CD4-positive, alpha-beta T cell (primary cell): ENCODE measurements at regions not wholly inside any gene's neighbourhood (a gene's known extent, or its start where the extent isn't known, plus 50 kb on each side); places are given as distances from the start of the nearest gene placed in this dataset.

Experiments
- ATAC-seq: fragments of 200-7000 bp; cut with Tn5 transposase; one replicate; pipeline ENCODE4 v1.10.0; 2022; ENCODE audit warnings: mild to moderate bottlenecking; ENCODE audit not compliant: poor library complexity
- CTCF ChIA-PET: fragments of 350-600 bp; sonication (Branson Sonifier 250); formaldehyde crosslinking; loops from one replicate; lab custom pipeline; 2021; ENCODE audit warnings: antibody characterized with exemption, inconsistent platforms; lab: Charles Lee
- POLR2A ChIA-PET: fragments of 350-600 bp; sonication (Branson Sonifier 250); formaldehyde crosslinking; loops from one replicate; lab custom pipeline; 2021; ENCODE audit warnings: antibody characterized with exemption, inconsistent platforms; lab: Charles Lee
- DNase-seq, 14 experiments: peaks; one replicate each; pipeline ENCODE4 v3.0.0-alpha.2; 2013 to 2020; ENCODE audit warnings: mixed read lengths in 2 of 14
- H3K27ac ChIP-seq, 2 donors: one replicate each; pipeline versions ENCODE4 v1.5.1 to v1.7.0; 2013; ENCODE audit warnings: low read length in 2 of 2, low read depth in 1 of 2, mild to moderate bottlenecking in 1 of 2
- H3K27me3 ChIP-seq, 2 experiments: 1 replicate in 1 of 2; 2 replicates in 1 of 2; pipeline versions ENCODE4 v1.6.1 to v1.7.0; 2013; ENCODE audit warnings: low read length in 2 of 2, control low read depth in 1 of 2, mild to moderate bottlenecking in 1 of 2, moderate library complexity in 1 of 2; ENCODE audit not compliant: insufficient read depth in 2 of 2, control insufficient read depth in 1 of 2
- H3K36me3 ChIP-seq: one replicate; pipeline ENCODE4 v1.6.1; 2013; ENCODE audit warnings: low read length, control low read depth; ENCODE audit not compliant: insufficient read depth
- H3K4me1 ChIP-seq: one replicate; pipeline ENCODE4 v1.6.1; 2013; ENCODE audit warnings: low read length, control low read depth; ENCODE audit not compliant: insufficient read depth
- H3K4me3 ChIP-seq: one replicate; pipeline ENCODE4 v1.5.1; 2013; ENCODE audit warnings: mild to moderate bottlenecking, low read length, moderate library complexity
- H3K9me3 ChIP-seq, 2 experiments: 1 replicate in 1 of 2; 2 replicates in 1 of 2; pipeline versions ENCODE4 v1.6.1 to v1.7.0; 2013; ENCODE audit warnings: low read length in 2 of 2, mild to moderate bottlenecking in 2 of 2, control low read depth in 1 of 2, moderate library complexity in 1 of 2; ENCODE audit not compliant: control insufficient read depth in 1 of 2, insufficient read depth in 1 of 2
- H3K27ac Mint-ChIP-seq: one replicate; pipeline ENCODE4 v1.8.0; 2020; ENCODE audit warnings: mixed read lengths
- H3K27me3 Mint-ChIP-seq: one replicate; pipeline ENCODE4 v1.8.0; 2021; ENCODE audit warnings: mixed read lengths
- H3K36me3 Mint-ChIP-seq: one replicate; pipeline ENCODE4 v1.8.0; 2021; ENCODE audit warnings: low read depth, mixed read lengths
- H3K4me1 Mint-ChIP-seq: one replicate; pipeline ENCODE4 v1.8.0; 2021; ENCODE audit warnings: low read depth, mixed read lengths
- H3K4me3 Mint-ChIP-seq: one replicate; pipeline ENCODE4 v1.8.0; 2020; ENCODE audit warnings: mild to moderate bottlenecking, mixed read lengths
- H3K9me3 Mint-ChIP-seq: one replicate; pipeline ENCODE4 v1.8.0; 2020; ENCODE audit warnings: mixed read lengths
- CTCF ChIP-seq: fragments of 200-600 bp; IDR thresholded peaks from one replicate; pipeline ENCODE4 v1.8.0; 2022; ENCODE audit warnings: antibody characterized with exemption, mild to moderate bottlenecking
- intact Hi-C, 2 experiments: fragments of 100-400 bp; cut with DNase I in 1 of 2; cut with micrococcal nuclease in 1 of 2; formaldehyde crosslinking; loops; one replicate each; pipeline versions ENCODE4 v1.15.1 to v1.9.0; 2023 to 2025; cut with DNase I, micrococcal nuclease

GRCh38 chr18:24840051-24840450 is 379.6 kb downstream of the HRH4 start:
- peaks cover 14% of the 10 kb centered on the region for H3K27me3 Mint-ChIP-seq
- Histone ChIP-seq H3K4me3 (no peak overlapping the region), H3K27me3 (no peaks in the 10 kb centered on the region), H3K36me3 (no peaks in the 10 kb centered on the region), H3K27ac (no peak overlapping the region), H3K9me3 (no peaks in the 10 kb centered on the region), H3K4me1 (no peaks in the 10 kb centered on the region)
- intact Hi-C loops = no loop called here
- no peak overlapping the region for H3K4me3 Mint-ChIP-seq
- H3K27ac Mint-ChIP-seq = no peak overlapping the region
- TF ChIP-seq CTCF = no peak
- no peaks in the 10 kb centered on the region for H3K4me1 Mint-ChIP-seq
- POLR2A ChIA-PET = no interaction called here
- H3K36me3 Mint-ChIP-seq = no peaks in the 10 kb centered on the region
- H3K9me3 Mint-ChIP-seq = peaks cover 3% of the 10 kb centered on the region
- ATAC-seq (no peak), DNase-seq (no peak)
- CTCF ChIA-PET = no interaction called here

- Mint-ChIP-seq H3K9me3 (peaks cover 3% of the 10 kb centered on the region), H3K27ac (no peak overlapping the region), H3K4me1 (no peaks in the 10 kb centered on the region), H3K4me3 (no peak overlapping the region), H3K27me3 (peaks cover 13% of the 10 kb centered on the region), H3K36me3 (no peaks in the 10 kb centered on the region)
- Histone ChIP-seq H3K9me3 (no peaks in the 10 kb centered on the region), H3K4me3 (no peak overlapping the region), H3K4me1 (no peaks in the 10 kb centered on the region), H3K36me3 (no peaks in the 10 kb centered on the region), H3K27me3 (no peaks in the 10 kb centered on the region), H3K27ac (no peak overlapping the region)
- ChIA-PET CTCF (no interaction called here), POLR2A (no interaction called here)
- intact Hi-C loops = no loop called here
- no peak for TF ChIP-seq CTCF
- no peak for DNase-seq
- ATAC-seq = no peak
Measured at GRCh38 chr18:24840640-24841039, 380.2 kb downstream of the HRH4 start.

- DNase-seq = no peak
- ChIA-PET POLR2A (no interaction called here), CTCF (no interaction called here)
- Mint-ChIP-seq H3K36me3 (no peaks in the 10 kb centered on the region), H3K27me3 (peaks cover 13% of the 10 kb centered on the region), H3K27ac (no peak overlapping the region), H3K9me3 (peaks cover 3% of the 10 kb centered on the region), H3K4me3 (no peak overlapping the region), H3K4me1 (no peaks in the 10 kb centered on the region)
- no peak overlapping the region for H3K27ac ChIP-seq
- no peaks in the 10 kb centered on the region for H3K36me3 ChIP-seq
- no peak for ATAC-seq
- H3K4me3 ChIP-seq = no peak overlapping the region
- no peaks in the 10 kb centered on the region for H3K27me3 ChIP-seq
- H3K9me3 ChIP-seq = no peaks in the 10 kb centered on the region
- TF ChIP-seq CTCF = no peak
- H3K4me1 ChIP-seq = no peaks in the 10 kb centered on the region
- intact Hi-C loops = no loop called here
Measured at GRCh38 chr18:24841536-24841935, 381.1 kb downstream of the HRH4 start.
